ENCODE measurements at regions not wholly inside any gene's neighbourhood (a gene's known extent, or its start where the extent isn't known, plus 50 kb on each side); places are given as distances from the start of the nearest gene placed in this dataset.

GRCh38 chr16:65908568-65908967 is 457.9 kb upstream of the CDH5 start:
- no peak overlapping the region for H3K4me3 ChIP-seq (ENCODE audit: low read length)
- H3K79me2 ChIP-seq (ENCODE audit: control insufficient read depth, low read length): no peaks in the 10 kb centered on the region
- no peak overlapping the region for H3K27ac ChIP-seq (ENCODE audit: low read depth, low read length)
- no peaks in the 10 kb centered on the region for H4K20me1 ChIP-seq (ENCODE audit: control insufficient read depth, insufficient read depth, low read depth, low read length)
- no peaks in the 10 kb centered on the region for H3K9me2 ChIP-seq (replicated peaks; ENCODE audit: control insufficient read depth, low read length)
- no peaks in the 10 kb centered on the region for H3K36me3 ChIP-seq (ENCODE audit: control insufficient read depth, low read length)
- TF ChIP-seq CTCF (IDR thresholded peaks at IDR 0.05; ENCODE audit: low read depth, low read length, poor library complexity, severe bottlenecking) (no peak), EZH2phosphoT487 (IDR thresholded peaks at IDR 0.05; ENCODE audit: borderline replicate concordance, low read length) (no peak)
- H3K27me3 ChIP-seq (ENCODE audit: control insufficient read depth, low read length): no peaks in the 10 kb centered on the region
- no peak overlapping the region for H3K4me2 ChIP-seq (ENCODE audit: low read length)
- H3K9me3 ChIP-seq (ENCODE audit: control insufficient read depth, insufficient read depth, low read length): no peaks in the 10 kb centered on the region
- H3F3A ChIP-seq (ENCODE audit: control insufficient read depth, insufficient read depth): no peaks in the 10 kb centered on the region
- H3K4me1 ChIP-seq (ENCODE audit: control insufficient read depth, low read length): no peaks in the 10 kb centered on the region

GRCh38 chr16:65905331-65905730 is 461.2 kb upstream of the CDH5 start:
- Histone ChIP-seq H3K4me2 (ENCODE audit: low read length) (no peak overlapping the region), H4K20me1 (ENCODE audit: control insufficient read depth, insufficient read depth, low read depth, low read length) (no peaks in the 10 kb centered on the region), H3K9me3 (ENCODE audit: control insufficient read depth, insufficient read depth, low read length) (no peaks in the 10 kb centered on the region), H3K27me3 (ENCODE audit: control insufficient read depth, low read length) (no peaks in the 10 kb centered on the region), H3K27ac (ENCODE audit: low read depth, low read length) (no peak overlapping the region), H3F3A (ENCODE audit: control insufficient read depth, insufficient read depth) (no peaks in the 10 kb centered on the region), H3K36me3 (ENCODE audit: control insufficient read depth, low read length) (no peaks in the 10 kb centered on the region), H3K4me3 (ENCODE audit: low read length) (no peak overlapping the region), H3K9me2 (replicated peaks; ENCODE audit: control insufficient read depth, low read length) (no peaks in the 10 kb centered on the region), H3K4me1 (ENCODE audit: control insufficient read depth, low read length) (no peaks in the 10 kb centered on the region), H3K79me2 (ENCODE audit: control insufficient read depth, low read length) (no peaks in the 10 kb centered on the region)
- no peak for TF ChIP-seq CTCF (IDR thresholded peaks at IDR 0.05; ENCODE audit: low read depth, low read length, poor library complexity, severe bottlenecking)
- no peak for TF ChIP-seq EZH2phosphoT487 (IDR thresholded peaks at IDR 0.05; ENCODE audit: borderline replicate concordance, low read length)

- Histone ChIP-seq H3K79me2 (ENCODE audit: control insufficient read depth, low read length) (no peaks in the 10 kb centered on the region), H3F3A (ENCODE audit: control insufficient read depth, insufficient read depth) (no peaks in the 10 kb centered on the region), H3K27me3 (ENCODE audit: control insufficient read depth, low read length) (no peaks in the 10 kb centered on the region), H3K4me2 (ENCODE audit: low read length) (no peak overlapping the region), H3K4me3 (ENCODE audit: low read length) (no peak overlapping the region), H4K20me1 (ENCODE audit: control insufficient read depth, insufficient read depth, low read depth, low read length) (no peaks in the 10 kb centered on the region), H3K27ac (ENCODE audit: low read depth, low read length) (no peak overlapping the region), H3K9me3 (ENCODE audit: control insufficient read depth, insufficient read depth, low read length) (no peaks in the 10 kb centered on the region), H3K9me2 (replicated peaks; ENCODE audit: control insufficient read depth, low read length) (no peaks in the 10 kb centered on the region), H3K36me3 (ENCODE audit: control insufficient read depth, low read length) (no peaks in the 10 kb centered on the region), H3K4me1 (ENCODE audit: control insufficient read depth, low read length) (no peaks in the 10 kb centered on the region)
- TF ChIP-seq EZH2phosphoT487 (IDR thresholded peaks at IDR 0.05; ENCODE audit: borderline replicate concordance, low read length) (no peak), CTCF (IDR thresholded peaks at IDR 0.05; ENCODE audit: low read depth, low read length, poor library complexity, severe bottlenecking) (no peak)
These were observed 469.9 kb upstream of the CDH5 start for GRCh38 chr16:65896448-65897153.

Measured in DOHH2 (cell line).